Activated CD4-positive, alpha-beta memory T cell treated with anti-CD3 and anti-CD28 coated beads, Interleukin-2, amount 10 ng/mL, durations not matched to agents 7 days and 5 days (primary cell): ENCODE measurements at regions not wholly inside any gene's neighbourhood (a gene's known extent, or its start where the extent isn't known, plus 50 kb on each side); places are given as distances from the start of the nearest gene placed in this dataset.
"Not testable (repeated sequence)": the region's sequence is repeated elsewhere in the genome, so short reads cannot be mapped to it uniquely, and the experiment has no call there.

Experiments used
- CTCF ChIA-PET: fragments of 350-600 bp; sonication (Branson Sonifier 250); formaldehyde crosslinking; loops from one replicate; lab custom pipeline; 2021; ENCODE audit warnings: antibody characterized with exemption, inconsistent platforms; lab: Charles Lee
- POLR2A ChIA-PET: fragments of 350-600 bp; sonication (Branson Sonifier 250); formaldehyde crosslinking; loops from one replicate; lab custom pipeline; 2021; ENCODE audit warnings: antibody characterized with exemption; lab: Charles Lee
- DNase-seq: peaks from one replicate; pipeline ENCODE4 v3.0.0-alpha.2; 2020
- H3K27ac Mint-ChIP-seq: one replicate; pipeline ENCODE4 v1.8.0; 2021; ENCODE audit warnings: mild to moderate bottlenecking, mixed read lengths
- H3K27me3 Mint-ChIP-seq: one replicate; pipeline ENCODE4 v1.8.0; 2021; ENCODE audit warnings: mixed read lengths
- H3K36me3 Mint-ChIP-seq: one replicate; pipeline ENCODE4 v1.8.0; 2021; ENCODE audit warnings: low read depth, mixed read lengths
- H3K4me1 Mint-ChIP-seq: one replicate; pipeline ENCODE4 v1.8.0; 2021; ENCODE audit warnings: mixed read lengths
- H3K4me3 Mint-ChIP-seq: one replicate; pipeline ENCODE4 v1.8.0; 2021; ENCODE audit warnings: mild to moderate bottlenecking, mixed read lengths
- H3K9me3 Mint-ChIP-seq: one replicate; pipeline ENCODE4 v1.8.0; 2021; ENCODE audit warnings: mixed read lengths

- H3K27me3 Mint-ChIP-seq = peaks cover 14% of the 10 kb centered on the region
Measured at GRCh38 chr17:77562361-77562760, 396.1 kb upstream of the TNRC6C start.

GRCh38 chr17:77563439-77564102 is 394.9 kb upstream of the TNRC6C start:
- ChIA-PET POLR2A (interaction anchor here (0.9 kb wide), 1 partner anchor 10 kb away, joined by 3 read pairs; no protein-coding TSS in a partner anchor), CTCF (interaction anchor here (0.7 kb wide), 1 partner anchor 331 kb away, joined by 3 read pairs; no protein-coding TSS in a partner anchor)
- H3K27me3 Mint-ChIP-seq = peaks cover 12% of the 10 kb centered on the region
- no peak overlapping the region for H3K27ac Mint-ChIP-seq
- no peaks in the 10 kb centered on the region for H3K4me1 Mint-ChIP-seq
- no peak for DNase-seq
- no peak overlapping the region for H3K4me3 Mint-ChIP-seq
- no peaks in the 10 kb centered on the region for H3K36me3 Mint-ChIP-seq
- H3K9me3 Mint-ChIP-seq = no peaks in the 10 kb centered on the region

More at GRCh38 chr17:77562361-77562760, 396.1 kb upstream of the TNRC6C start:
- H3K4me1 Mint-ChIP-seq, H3K9me3 Mint-ChIP-seq, POLR2A ChIA-PET, H3K36me3 Mint-ChIP-seq, H3K4me3 Mint-ChIP-seq, DNase-seq, H3K27ac Mint-ChIP-seq: not testable (repeated sequence)
- CTCF ChIA-PET = interaction anchor here (0.8 kb wide), 1 partner anchor 13 kb away, joined by 3 read pairs; no protein-coding TSS in a partner anchor

GRCh38 chr17:77564278-77564920 is 394.1 kb upstream of the TNRC6C start:
- H3K27me3 Mint-ChIP-seq = peaks cover 14% of the 10 kb centered on the region
- H3K4me3 Mint-ChIP-seq = no peak overlapping the region
- POLR2A ChIA-PET = no interaction called here
- DNase-seq = no peak
- no peaks in the 10 kb centered on the region for H3K9me3 Mint-ChIP-seq
- H3K27ac Mint-ChIP-seq = no peak overlapping the region
- H3K4me1 Mint-ChIP-seq = no peaks in the 10 kb centered on the region
- H3K36me3 Mint-ChIP-seq = no peaks in the 10 kb centered on the region
- CTCF ChIA-PET = no interaction called here

GRCh38 chr17:77565166-77565565 is 393.3 kb upstream of the TNRC6C start:
- H3K9me3 Mint-ChIP-seq = no peaks in the 10 kb centered on the region
- no peaks in the 10 kb centered on the region for H3K4me1 Mint-ChIP-seq
- no peak overlapping the region for H3K27ac Mint-ChIP-seq
- DNase-seq = no peak
- H3K4me3 Mint-ChIP-seq = no peak overlapping the region
- POLR2A ChIA-PET = no interaction called here
- CTCF ChIA-PET = no interaction called here
- H3K27me3 Mint-ChIP-seq = peaks cover 10% of the 10 kb centered on the region
- no peaks in the 10 kb centered on the region for H3K36me3 Mint-ChIP-seq

GRCh38 chr17:77566151-77566550 is 392.4 kb upstream of the TNRC6C start:
- ChIA-PET POLR2A (no interaction called here), CTCF (no interaction called here)
- H3K4me3 Mint-ChIP-seq = no peak overlapping the region
- H3K27me3 Mint-ChIP-seq = peaks cover 10% of the 10 kb centered on the region
- no peaks in the 10 kb centered on the region for H3K9me3 Mint-ChIP-seq
- H3K36me3 Mint-ChIP-seq = no peaks in the 10 kb centered on the region
- H3K4me1 Mint-ChIP-seq = no peaks in the 10 kb centered on the region
- DNase-seq = no peak
- H3K27ac Mint-ChIP-seq = no peak overlapping the region

- no peaks in the 10 kb centered on the region for H3K36me3 Mint-ChIP-seq
- no peaks in the 10 kb centered on the region for H3K9me3 Mint-ChIP-seq
- DNase-seq = no peak
- no peak overlapping the region for H3K27ac Mint-ChIP-seq
- POLR2A ChIA-PET = no interaction called here
- CTCF ChIA-PET = no interaction called here
- H3K4me1 Mint-ChIP-seq = peaks cover 3% of the 10 kb centered on the region
- peaks cover 13% of the 10 kb centered on the region for H3K27me3 Mint-ChIP-seq
- H3K4me3 Mint-ChIP-seq = no peak overlapping the region
Measured at GRCh38 chr17:77566566-77567138, 391.9 kb upstream of the TNRC6C start.

GRCh38 chr17:77568540-77568939 is 390.0 kb upstream of the TNRC6C start:
- Mint-ChIP-seq H3K36me3 (no peaks in the 10 kb centered on the region), H3K27me3 (peaks cover 29% of the 10 kb centered on the region), H3K9me3 (no peaks in the 10 kb centered on the region), H3K4me1 (peaks cover 8% of the 10 kb centered on the region), H3K27ac (no peak overlapping the region), H3K4me3 (no peak overlapping the region)
- CTCF ChIA-PET = no interaction called here
- no peak for DNase-seq
- POLR2A ChIA-PET = no interaction called here

- Mint-ChIP-seq H3K4me1 (peaks cover 8% of the 10 kb centered on the region), H3K27me3 (peaks cover 36% of the 10 kb centered on the region), H3K36me3 (no peaks in the 10 kb centered on the region), H3K27ac (no peak overlapping the region), H3K4me3 (no peak overlapping the region), H3K9me3 (no peaks in the 10 kb centered on the region)
- ChIA-PET CTCF (no interaction called here), POLR2A (no interaction called here)
- DNase-seq = no peak
Measured at GRCh38 chr17:77569846-77570564, 388.5 kb upstream of the TNRC6C start.

- no peak for DNase-seq
- ChIA-PET POLR2A (no interaction called here), CTCF (no interaction called here)
- Mint-ChIP-seq H3K36me3 (no peaks in the 10 kb centered on the region), H3K4me3 (no peak overlapping the region), H3K27ac (no peak overlapping the region), H3K27me3 (peaks cover 37% of the 10 kb centered on the region), H3K9me3 (no peaks in the 10 kb centered on the region), H3K4me1 (peaks cover 8% of the 10 kb centered on the region)
Measured at GRCh38 chr17:77570565-77570898, 388.0 kb upstream of the TNRC6C start.

- no peak overlapping the region for H3K27ac Mint-ChIP-seq
- H3K4me3 Mint-ChIP-seq = no peak overlapping the region
- H3K36me3 Mint-ChIP-seq = no peaks in the 10 kb centered on the region
- DNase-seq = no peak
- no peaks in the 10 kb centered on the region for H3K9me3 Mint-ChIP-seq
- ChIA-PET CTCF (no interaction called here), POLR2A (no interaction called here)
- H3K4me1 Mint-ChIP-seq = peaks cover 8% of the 10 kb centered on the region
- H3K27me3 Mint-ChIP-seq = peaks cover 37% of the 10 kb centered on the region
Measured at GRCh38 chr17:77571155-77571981, 387.1 kb upstream of the TNRC6C start.

- no peak overlapping the region for H3K4me3 Mint-ChIP-seq
- no peak overlapping the region for H3K27ac Mint-ChIP-seq
- peaks cover 32% of the 10 kb centered on the region for H3K27me3 Mint-ChIP-seq
- H3K9me3 Mint-ChIP-seq = no peaks in the 10 kb centered on the region
- ChIA-PET POLR2A (no interaction called here), CTCF (no interaction called here)
- no peak for DNase-seq
- H3K4me1 Mint-ChIP-seq = peaks cover 8% of the 10 kb centered on the region
- H3K36me3 Mint-ChIP-seq = no peaks in the 10 kb centered on the region
Measured at GRCh38 chr17:77572065-77572601, 386.4 kb upstream of the TNRC6C start.

GRCh38 chr17:77572851-77573250 is 385.7 kb upstream of the TNRC6C start:
- DNase-seq = no peak
- Mint-ChIP-seq H3K36me3 (no peaks in the 10 kb centered on the region), H3K9me3 (no peaks in the 10 kb centered on the region), H3K4me3 (no peak overlapping the region), H3K27me3 (peaks cover 32% of the 10 kb centered on the region), H3K4me1 (peaks cover 8% of the 10 kb centered on the region), H3K27ac (no peak overlapping the region)
- ChIA-PET CTCF (no interaction called here), POLR2A (no interaction called here)
